Astrocyte (in vitro differentiated cells and primary cell): ENCODE measurements at regions not wholly inside any gene's neighbourhood (a gene's known extent, or its start where the extent isn't known, plus 50 kb on each side); places are given as distances from the start of the nearest gene placed in this dataset.

Source experiments
- CTCF ChIP-seq: IDR thresholded peaks from 2 replicates; pipeline ENCODE4 v1.5.1; 2011; ENCODE audit warnings: low read depth, mild to moderate bottlenecking, inconsistent platforms, low read length, moderate library complexity; ENCODE audit not compliant: insufficient read depth
- EZH2 ChIP-seq: IDR thresholded peaks from 2 replicates; pipeline ENCODE4 v1.6.1; 2012; ENCODE audit warnings: mild to moderate bottlenecking, low read length, inconsistent platforms; ENCODE audit not compliant: insufficient read depth

GRCh38 chr5:62068554-62068953, 237.5 kb upstream of the KIF2A start:
- TF ChIP-seq EZH2, result no peak
- no peak for TF ChIP-seq CTCF
